H1 (cell line): ENCODE measurements at regions not wholly inside any gene's neighbourhood (a gene's known extent, or its start where the extent isn't known, plus 50 kb on each side); places are given as distances from the start of the nearest gene placed in this dataset.
"Not testable (repeated sequence)": the region's sequence is repeated elsewhere in the genome, so short reads cannot be mapped to it uniquely, and the experiment has no call there.

ENCODE experiments used
- CTCF ChIA-PET: fragments of 300-600 bp; sonication (Branson Sonifier 250); formaldehyde crosslinking; loops from one replicate; lab custom pipeline; 2021; ENCODE audit not compliant: partially characterized antibody; lab: Charles Lee
- POLR2A ChIA-PET: fragments of 300-600 bp; sonication (Branson Sonifier 250); formaldehyde crosslinking; loops from one replicate; lab custom pipeline; 2021; ENCODE audit warnings: inconsistent platforms; ENCODE audit not compliant: partially characterized antibody; lab: Charles Lee
- DNase-seq, 2 experiments: peaks; one replicate each; pipeline versions ENCODE4 v3.0.0 to v3.0.0-alpha.2; 2010 to 2022; ENCODE audit warnings: low spot score in 2 of 2, low read depth in 1 of 2, mixed read lengths in 1 of 2
- FAIRE-seq: peaks from 2 replicates; lab custom pipeline; 2011; peaks lifted over from hg19 to GRCh38; lab: Jason Lieb, UNC
- H2AFZ ChIP-seq: 2 replicates; pipeline ENCODE4 v1.8.1; 2012; ENCODE audit warnings: low read length, inconsistent platforms
- H2AK5ac ChIP-seq: 2 replicates; pipeline ENCODE4 v1.6.1; 2013; ENCODE audit warnings: low read depth, low read length
- H2BK120ac ChIP-seq: replicated peaks from 2 replicates; pipeline ENCODE3; 2013; ENCODE audit warnings: low read depth, low read length, inconsistent platforms
- H2BK12ac ChIP-seq: 2 replicates; pipeline ENCODE4 v1.6.1; 2013; ENCODE audit warnings: low read depth, low read length
- H2BK15ac ChIP-seq: 2 replicates; pipeline ENCODE4 v1.6.1; 2013; ENCODE audit warnings: low read length
- H2BK20ac ChIP-seq: 2 replicates; pipeline ENCODE4 v1.6.1; 2013; ENCODE audit warnings: low read length
- H2BK5ac ChIP-seq: 2 replicates; pipeline ENCODE4 v1.6.1; 2013; ENCODE audit warnings: low read depth, low read length
- H3K14ac ChIP-seq: 2 replicates; pipeline ENCODE4 v1.6.1; 2013; ENCODE audit warnings: inconsistent platforms; ENCODE audit not compliant: insufficient read length
- H3K18ac ChIP-seq: 2 replicates; pipeline ENCODE4 v1.6.1; 2013; ENCODE audit warnings: low read length; ENCODE audit errors: extremely low read depth
- H3K23ac ChIP-seq: 2 replicates; pipeline ENCODE4 v1.6.1; 2013; ENCODE audit warnings: inconsistent platforms; ENCODE audit not compliant: insufficient read length
- H3K23me2 ChIP-seq: 2 replicates; pipeline ENCODE4 v1.6.1; 2013; ENCODE audit warnings: low read depth, low read length
- H3K27ac ChIP-seq: 2 replicates; pipeline ENCODE4 v1.6.1; 2011; ENCODE audit warnings: low read depth, low read length, inconsistent platforms
- H3K27me3 ChIP-seq, 4 experiments: replicated peaks in 1 of 4; 1 replicate in 1 of 4; 2 replicates in 3 of 4; pipeline versions ENCODE4 v1.6.1 to v1.8.1; 2011 to 2013; ENCODE audit warnings: low read length in 3 of 4, mild to moderate bottlenecking in 3 of 4, inconsistent platforms in 2 of 4, mixed read lengths in 2 of 4, moderate library complexity in 1 of 4; ENCODE audit not compliant: control insufficient read depth in 3 of 4, insufficient read depth in 3 of 4; ENCODE audit errors: extremely low read depth in 1 of 4
- H3K36me3 ChIP-seq, 4 experiments: 2 replicates each; pipeline versions ENCODE4 v1.6.1 to v1.8.1; 2011 to 2013; ENCODE audit warnings: mild to moderate bottlenecking in 4 of 4, low read length in 3 of 4, moderate library complexity in 2 of 4, control low read depth in 1 of 4, inconsistent platforms in 1 of 4; ENCODE audit not compliant: insufficient read depth in 4 of 4, control insufficient read depth in 2 of 4
- H3K4ac ChIP-seq: replicated peaks from 2 replicates; pipeline ENCODE3; 2013; ENCODE audit warnings: low read length, low read depth, mixed read lengths, inconsistent platforms; ENCODE audit not compliant: insufficient read length
- H3K4me1 ChIP-seq, 4 experiments: replicated peaks in 1 of 4; 1 replicate in 1 of 4; 2 replicates in 3 of 4; pipeline versions ENCODE4 v1.6.1 to v1.8.1; 2011 to 2013; ENCODE audit warnings: low read length in 3 of 4, inconsistent platforms in 2 of 4, mixed read lengths in 1 of 4; ENCODE audit not compliant: insufficient read depth in 4 of 4, control insufficient read depth in 3 of 4
- H3K4me2 ChIP-seq, 2 experiments: 2 replicates each; pipeline versions ENCODE4 v1.6.1 to v1.8.1; 2011 to 2013; ENCODE audit warnings: low read depth in 2 of 2, low read length in 2 of 2, control low read depth in 1 of 2, inconsistent platforms in 1 of 2, mild to moderate bottlenecking in 1 of 2; ENCODE audit not compliant: insufficient read depth in 1 of 2
- H3K4me3 ChIP-seq, 4 experiments: fragments of 200-600, 300-600 bp in 1 of 4; sonication (generic), shearing (Covaris generic), sonication (Bioruptor Twin) in 1 of 4; 2 replicates each; pipeline versions ENCODE4 v1.5.1 to v1.8.1; 2011 to 2016; ENCODE audit warnings: low read length in 4 of 4, low read depth in 3 of 4, control low read depth in 2 of 4, inconsistent platforms in 2 of 4, mild to moderate bottlenecking in 2 of 4, mixed read lengths in 1 of 4, moderate library complexity in 1 of 4; ENCODE audit not compliant: insufficient read depth in 2 of 4; ENCODE audit errors: extremely low read depth in 1 of 4
- H3K56ac ChIP-seq: replicated peaks from 2 replicates; pipeline ENCODE3; 2013; ENCODE audit warnings: low read depth, mild to moderate bottlenecking, mixed read lengths, low read length, inconsistent platforms; ENCODE audit not compliant: insufficient read length
- H3K79me1 ChIP-seq: 2 replicates; pipeline ENCODE4 v1.6.1; 2013; ENCODE audit warnings: low read depth, low read length, control low read depth
- H3K79me2 ChIP-seq, 2 experiments: 2 replicates each; pipeline versions ENCODE4 v1.6.1 to v1.8.1; 2012 to 2013; ENCODE audit warnings: low read length in 2 of 2, mild to moderate bottlenecking in 2 of 2, inconsistent platforms in 1 of 2; ENCODE audit not compliant: insufficient read depth in 2 of 2, control insufficient read depth in 1 of 2
- H3K9ac ChIP-seq, 4 experiments: replicated peaks in 1 of 4; 1 replicate in 1 of 4; 2 replicates in 3 of 4; pipeline versions ENCODE4 v1.6.1 to v1.8.1; 2011 to 2013; ENCODE audit warnings: low read depth in 3 of 4, low read length in 3 of 4, control low read depth in 2 of 4, mild to moderate bottlenecking in 2 of 4, moderate library complexity in 2 of 4, inconsistent platforms in 1 of 4; ENCODE audit errors: extremely low read depth in 1 of 4
- H3K9me3 ChIP-seq, 2 experiments: 2 replicates each; pipeline versions ENCODE4 v1.6.1 to v1.8.1; 2012 to 2013; ENCODE audit warnings: mild to moderate bottlenecking in 2 of 2, moderate library complexity in 2 of 2, control low read depth in 1 of 2, inconsistent platforms in 1 of 2, low read depth in 1 of 2, low read length in 1 of 2, mixed read lengths in 1 of 2; ENCODE audit not compliant: insufficient read depth in 2 of 2
- H4K20me1 ChIP-seq, 2 experiments: replicated peaks in 1 of 2; 2 replicates each; pipeline versions ENCODE3 to v1.8.1; 2011 to 2013; ENCODE audit warnings: inconsistent platforms in 2 of 2, low read length in 2 of 2, mild to moderate bottlenecking in 1 of 2; ENCODE audit not compliant: insufficient read depth in 2 of 2, control insufficient read depth in 1 of 2
- H4K5ac ChIP-seq: 2 replicates; pipeline ENCODE4 v1.6.1; 2013; ENCODE audit warnings: low read length, low read depth, mixed read lengths, inconsistent platforms; ENCODE audit not compliant: insufficient read length
- H4K8ac ChIP-seq: 2 replicates; pipeline ENCODE4 v1.8.0; 2013; ENCODE audit warnings: mild to moderate bottlenecking, moderate library complexity, low read length, inconsistent platforms; ENCODE audit not compliant: insufficient read depth; ENCODE audit errors: extremely low read depth
- H4K91ac ChIP-seq: replicated peaks from 2 replicates; pipeline ENCODE3; 2013; ENCODE audit warnings: low read length, mixed read lengths, inconsistent platforms; ENCODE audit not compliant: insufficient read length
- CTBP2 ChIP-seq: IDR thresholded peaks from 2 replicates; pipeline ENCODE4 v1.7.0; 2011; ENCODE audit warnings: borderline replicate concordance, mild to moderate bottlenecking, moderate library complexity, mixed read lengths, low read length; ENCODE audit not compliant: insufficient read depth, insufficient read length
- WGBS, 2 experiments: shearing (Covaris generic) in 1 of 2; methylation state at CpG; one replicate each; pipeline versions ENCODE4 v1.1.6 to v1.1.7; 2013 to 2015; ENCODE audit warnings: low lambda C conversion rate in 2 of 2, mixed read lengths in 2 of 2, inconsistent platforms in 1 of 2, low coverage in 1 of 2, missing lambda C conversion rate in 1 of 2; ENCODE audit not compliant: insufficient replicate concordance in 2 of 2, insufficient coverage in 1 of 2, insufficient read length in 1 of 2; ENCODE audit errors: extremely low coverage in 1 of 2, missing lambda C conversion rate in 1 of 2; 5-methylcytosine and 5-hydroxymethylcytosine counted together

DNA sequence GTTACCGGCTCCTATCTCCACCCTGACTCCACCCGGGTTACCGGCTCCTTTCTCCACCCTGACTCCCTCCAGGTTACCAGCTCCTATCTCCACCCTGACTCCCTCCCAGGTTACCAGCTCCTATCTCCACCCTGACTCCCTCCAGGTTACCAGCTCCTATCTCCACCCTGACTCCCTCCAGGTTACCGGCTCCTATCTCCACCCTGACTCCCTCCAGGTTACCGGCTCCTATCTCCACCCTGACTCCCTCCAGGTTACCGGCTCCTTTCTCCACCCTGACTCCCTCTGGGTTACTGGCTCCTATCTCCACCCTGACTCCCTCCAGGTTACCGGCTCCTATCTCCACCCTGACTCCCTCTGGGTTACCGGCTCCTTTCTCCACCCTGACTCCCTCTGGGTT lies 97.9 kb upstream of the RBM19 start:
- H4K8ac ChIP-seq, H2BK20ac ChIP-seq, H2BK5ac ChIP-seq, H4K91ac ChIP-seq, H3K18ac ChIP-seq, H3K23me2 ChIP-seq, H3K4me2 ChIP-seq, H2AK5ac ChIP-seq, H3K4me3 ChIP-seq, CTCF ChIA-PET, H3K79me2 ChIP-seq, H2BK120ac ChIP-seq, H2BK15ac ChIP-seq, H3K79me1 ChIP-seq, H3K56ac ChIP-seq, H4K20me1 ChIP-seq, DNase-seq, H2AFZ ChIP-seq, H4K5ac ChIP-seq, POLR2A ChIA-PET, H3K36me3 ChIP-seq, H3K9ac ChIP-seq, FAIRE-seq, H3K27ac ChIP-seq, H3K4me1 ChIP-seq, H2BK12ac ChIP-seq, H3K23ac ChIP-seq, H3K27me3 ChIP-seq, H3K4ac ChIP-seq, H3K14ac ChIP-seq: not testable (repeated sequence)
- peak; percentile 45 for TF ChIP-seq CTBP2
- 89% methylated on average over 3 of the region's 8 CpGs; no CpG with 5 or more reads in 1 of the 2 experiments for WGBS, 2 experiments
- H3K9me3 ChIP-seq: peaks cover 7 to 10% of the 10 kb centered on the region in 2 experiments; a peak in 2 of 4 replicates
